DOHH2 (cell line): ENCODE measurements at regions not wholly inside any gene's neighbourhood (a gene's known extent, or its start where the extent isn't known, plus 50 kb on each side); places are given as distances from the start of the nearest gene placed in this dataset.

Source experiments
- H3F3A ChIP-seq: fragments of 200-600 bp; sonication (generic), shearing (Covaris generic); 2 replicates; pipeline ENCODE4 v1.6.0; 2016; ENCODE audit warnings: antibody characterized with exemption, mild to moderate bottlenecking; ENCODE audit not compliant: control insufficient read depth, insufficient read depth
- H3K27ac ChIP-seq: fragments of 200-600 bp; sonication (generic); 2 replicates; pipeline ENCODE4 v1.5.1; 2014; ENCODE audit warnings: low read depth, mild to moderate bottlenecking, low read length, moderate library complexity
- H3K27me3 ChIP-seq: fragments of 200-600 bp; sonication (generic); 2 replicates; pipeline ENCODE4 v1.6.1; 2014; ENCODE audit warnings: mild to moderate bottlenecking, low read length, mixed read lengths; ENCODE audit not compliant: control insufficient read depth
- H3K36me3 ChIP-seq: fragments of 200-600 bp; sonication (generic); 2 replicates; pipeline ENCODE4 v1.6.1; 2014; ENCODE audit warnings: mild to moderate bottlenecking, low read length, moderate library complexity, mixed read lengths; ENCODE audit not compliant: control insufficient read depth
- H3K4me1 ChIP-seq: fragments of 200-600 bp; sonication (generic); 2 replicates; pipeline ENCODE4 v1.6.1; 2014; ENCODE audit warnings: mild to moderate bottlenecking, low read length, mixed read lengths; ENCODE audit not compliant: control insufficient read depth
- H3K4me2 ChIP-seq: fragments of 200-600 bp; sonication (generic); 2 replicates; pipeline ENCODE4 v1.6.0; 2014; ENCODE audit warnings: mild to moderate bottlenecking, low read length, moderate library complexity
- H3K4me3 ChIP-seq: fragments of 200-600 bp; sonication (generic); 2 replicates; pipeline ENCODE4 v1.5.1; 2014; ENCODE audit warnings: mild to moderate bottlenecking, low read length, mixed read lengths
- H3K79me2 ChIP-seq: fragments of 200-600 bp; sonication (generic); 2 replicates; pipeline ENCODE4 v1.6.1; 2014; ENCODE audit warnings: mild to moderate bottlenecking, low read length, mixed read lengths; ENCODE audit not compliant: control insufficient read depth
- H3K9me2 ChIP-seq: fragments of 200-600 bp; sonication (generic); replicated peaks from 2 replicates; pipeline ENCODE4 v1.6.1; 2014; ENCODE audit warnings: mild to moderate bottlenecking, low read length, mixed read lengths; ENCODE audit not compliant: control insufficient read depth
- H3K9me3 ChIP-seq: fragments of 200-600 bp; sonication (generic); 2 replicates; pipeline ENCODE4 v1.6.1; 2014; ENCODE audit warnings: antibody characterized with exemption, low read length, mixed read lengths; ENCODE audit not compliant: control insufficient read depth, insufficient read depth
- H4K20me1 ChIP-seq: fragments of 200-600 bp; sonication (generic); 2 replicates; pipeline ENCODE4 v1.6.0; 2014; ENCODE audit warnings: low read depth, mild to moderate bottlenecking, antibody characterized with exemption, low read length, moderate library complexity; ENCODE audit not compliant: control insufficient read depth, insufficient read depth
- CTCF ChIP-seq: fragments of 200-600 bp; sonication (generic); IDR thresholded peaks from one replicate; pipeline ENCODE4 v1.5.1; 2014; ENCODE audit warnings: antibody characterized with exemption, mild to moderate bottlenecking, low read depth, low read length; ENCODE audit not compliant: poor library complexity, severe bottlenecking
- EZH2phosphoT487 ChIP-seq: fragments of 200-600 bp; sonication (generic); IDR thresholded peaks from 2 replicates; pipeline ENCODE4 v1.6.1; 2017; ENCODE audit warnings: borderline replicate concordance, mild to moderate bottlenecking, antibody characterized with exemption, low read length, moderate library complexity, mixed read lengths

- Histone ChIP-seq H3K27ac (no peak overlapping the region), H3K27me3 (no peaks in the 10 kb centered on the region; the same call in 1 of the 2 replicates), H3K9me3 (no peaks in the 10 kb centered on the region), H3F3A (no peaks in the 10 kb centered on the region), H3K4me1 (peaks cover 7% of the 10 kb centered on the region), H4K20me1 (no peaks in the 10 kb centered on the region), H3K9me2 (no peaks in the 10 kb centered on the region), H3K4me2 (no peak overlapping the region), H3K4me3 (no peak overlapping the region), H3K36me3 (no peaks in the 10 kb centered on the region), H3K79me2 (no peaks in the 10 kb centered on the region)
- TF ChIP-seq CTCF, result no peak
- no peak for TF ChIP-seq EZH2phosphoT487
Measured at GRCh38 chr2:102081606-102082005, 60.9 kb upstream of the IL1R1 start.

GRCh38 chr2:102082571-102083392 is 59.8 kb upstream of the IL1R1 start:
- no peak for TF ChIP-seq CTCF
- TF ChIP-seq EZH2phosphoT487, result no peak

GRCh38 chr2:102083393-102083703 is 59.2 kb upstream of the IL1R1 start:
- no peaks in the 10 kb centered on the region for H3K9me2 ChIP-seq
- no peak overlapping the region for H3K4me3 ChIP-seq
- TF ChIP-seq CTCF, result no peak
- TF ChIP-seq EZH2phosphoT487, result no peak
- no peaks in the 10 kb centered on the region for H3K9me3 ChIP-seq
- no peaks in the 10 kb centered on the region for H4K20me1 ChIP-seq
- H3K79me2 ChIP-seq, result no peaks in the 10 kb centered on the region
- H3K4me2 ChIP-seq, result no peak overlapping the region
- no peaks in the 10 kb centered on the region for H3K36me3 ChIP-seq
- H3K27ac ChIP-seq, result no peak overlapping the region
- no peaks in the 10 kb centered on the region; the same call in 1 of the 2 replicates for H3K27me3 ChIP-seq
- peaks cover 7% of the 10 kb centered on the region for H3K4me1 ChIP-seq
- H3F3A ChIP-seq, result no peaks in the 10 kb centered on the region

More at GRCh38 chr2:102082571-102083392, 59.8 kb upstream of the IL1R1 start:
- Histone ChIP-seq H4K20me1 (no peaks in the 10 kb centered on the region), H3K4me2 (peak overlapping the region; percentile 26; the same call in 1 of the 2 replicates), H3K9me2 (no peaks in the 10 kb centered on the region), H3K9me3 (no peaks in the 10 kb centered on the region), H3K27me3 (no peaks in the 10 kb centered on the region; the same call in 1 of the 2 replicates), H3K36me3 (no peaks in the 10 kb centered on the region), H3K4me3 (no peak overlapping the region), H3K4me1 (peaks cover 7% of the 10 kb centered on the region), H3F3A (no peaks in the 10 kb centered on the region), H3K27ac (no peak overlapping the region), H3K79me2 (no peaks in the 10 kb centered on the region)
